ENCODE measurements at regions not wholly inside any gene's neighbourhood (a gene's known extent, or its start where the extent isn't known, plus 50 kb on each side); places are given as distances from the start of the nearest gene placed in this dataset.
A peak's percentile ranks its signal among the peaks of the same experiment; 100 is the strongest.

DNA sequence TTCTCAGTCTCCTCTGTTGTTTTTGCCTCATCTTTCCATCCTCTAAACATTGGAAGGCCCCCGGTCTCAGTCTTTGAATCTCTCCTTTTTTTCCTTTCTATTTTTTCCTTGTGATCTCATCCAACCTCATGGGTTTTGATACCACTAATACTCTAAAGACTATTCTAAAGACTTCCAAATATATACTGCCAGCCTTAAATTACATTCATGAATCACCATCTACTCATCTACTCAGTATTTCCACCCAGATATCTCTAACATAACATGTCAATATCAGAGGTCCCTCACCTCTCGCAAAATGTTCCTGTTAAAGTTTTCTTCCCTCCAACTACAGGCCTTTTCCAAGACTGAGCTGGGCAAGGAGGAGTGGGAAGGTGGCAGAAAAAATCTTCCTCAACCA lies 282.5 kb upstream of the TTC14 start (continued):
- TF ChIP-seq REST (IDR thresholded peaks at IDR 0.05; ENCODE audit: unreplicated experiment) (no peak), NANOG (IDR thresholded peaks at IDR 0.05; ENCODE audit: borderline replicate concordance) (no peak), JUNB (IDR thresholded peaks at IDR 0.05; ENCODE audit: unreplicated experiment) (no peak)

DNA sequence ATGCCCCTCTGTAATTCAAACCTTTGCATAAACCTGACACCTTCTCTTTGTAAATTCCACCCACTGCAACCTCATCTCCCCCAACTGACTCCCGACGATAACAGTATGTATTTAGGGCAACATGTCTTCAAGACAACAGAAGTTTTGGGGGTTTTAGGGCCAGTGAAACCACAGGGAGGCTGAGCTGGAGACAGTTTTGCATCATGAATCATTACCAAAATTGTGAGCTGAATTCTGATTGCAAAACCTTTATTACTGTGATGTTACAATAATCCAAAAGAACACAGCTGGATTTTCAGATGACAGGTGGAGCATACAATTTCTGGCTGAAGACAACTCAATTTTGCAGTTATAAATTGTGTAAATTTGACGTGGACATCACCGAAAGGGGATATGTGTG lies 281.3 kb upstream of the TTC14 start:
- Histone ChIP-seq H3K79me2 (replicated peaks; ENCODE audit: insufficient read depth) (no peaks in the 10 kb centered on the region), H3K4me2 (no peak overlapping the region), H3K4me1 (ENCODE audit: insufficient read depth) (no peaks in the 10 kb centered on the region), H3K9me2 (ENCODE audit: insufficient read depth) (no peaks in the 10 kb centered on the region), H3K27me3 (ENCODE audit: insufficient read depth) (no peaks in the 10 kb centered on the region), H2AFZ (peak overlapping the region; percentile 33; the same call in 1 of the 2 replicates), H3K4me3 (no peak overlapping the region), H4K20me1 (replicated peaks; ENCODE audit: insufficient read depth) (no peaks in the 10 kb centered on the region), H3K27ac (ENCODE audit: low read depth) (no peak overlapping the region), H3F3A (replicated peaks; ENCODE audit: low read depth) (no peaks in the 10 kb centered on the region), H3K36me3 (ENCODE audit: insufficient read depth) (no peaks in the 10 kb centered on the region)
- DNase-seq (ENCODE audit: low spot score) (no peak), ATAC-seq (no peak)
- no peak overlapping the region for H3K27ac Mint-ChIP-seq
- no peaks in the 10 kb centered on the region for H3K9me3 Mint-ChIP-seq
- no peaks in the 10 kb centered on the region; the same call in 2 of the 3 replicates for H3K4me1 Mint-ChIP-seq
- TF ChIP-seq REST (IDR thresholded peaks at IDR 0.05; ENCODE audit: unreplicated experiment) (no peak), JUNB (IDR thresholded peaks at IDR 0.05; ENCODE audit: unreplicated experiment) (no peak), NANOG (IDR thresholded peaks at IDR 0.05; ENCODE audit: borderline replicate concordance) (no peak), ZNF114 (CRISPR knock-in tag; IDR thresholded peaks at IDR 0.05) (no peak), ZNF331 (CRISPR knock-in tag; IDR thresholded peaks at IDR 0.05; ENCODE audit: low read depth) (no peak), EZH2 (IDR thresholded peaks at IDR 0.05; ENCODE audit: low read depth, unreplicated experiment) (no peak), CREB1 (CRISPR knock-in tag; IDR thresholded peaks at IDR 0.05; ENCODE audit: low read depth) (no peak), POLR2AphosphoS5 (IDR thresholded peaks at IDR 0.05; ENCODE audit: low read depth) (no peak), ETS1 (IDR thresholded peaks at IDR 0.05) (no peak)
- TF ChIP-seq, protein P1, sequence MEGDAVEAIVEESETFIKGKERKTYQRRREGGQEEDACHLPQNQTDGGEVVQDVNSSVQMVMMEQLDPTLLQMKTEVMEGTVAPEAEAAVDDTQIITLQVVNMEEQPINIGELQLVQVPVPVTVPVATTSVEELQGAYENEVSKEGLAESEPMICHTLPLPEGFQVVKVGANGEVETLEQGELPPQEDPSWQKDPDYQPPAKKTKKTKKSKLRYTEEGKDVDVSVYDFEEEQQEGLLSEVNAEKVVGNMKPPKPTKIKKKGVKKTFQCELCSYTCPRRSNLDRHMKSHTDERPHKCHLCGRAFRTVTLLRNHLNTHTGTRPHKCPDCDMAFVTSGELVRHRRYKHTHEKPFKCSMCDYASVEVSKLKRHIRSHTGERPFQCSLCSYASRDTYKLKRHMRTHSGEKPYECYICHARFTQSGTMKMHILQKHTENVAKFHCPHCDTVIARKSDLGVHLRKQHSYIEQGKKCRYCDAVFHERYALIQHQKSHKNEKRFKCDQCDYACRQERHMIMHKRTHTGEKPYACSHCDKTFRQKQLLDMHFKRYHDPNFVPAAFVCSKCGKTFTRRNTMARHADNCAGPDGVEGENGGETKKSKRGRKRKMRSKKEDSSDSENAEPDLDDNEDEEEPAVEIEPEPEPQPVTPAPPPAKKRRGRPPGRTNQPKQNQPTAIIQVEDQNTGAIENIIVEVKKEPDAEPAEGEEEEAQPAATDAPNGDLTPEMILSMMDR (conservative IDR thresholded peaks at IDR 0.05; ENCODE audit: low read depth in 2 of 2): no peak
- H3K36me3 Mint-ChIP-seq (ENCODE audit: low read depth): no peaks in the 10 kb centered on the region
- H3K4me3 Mint-ChIP-seq: no peak overlapping the region
- peaks cover 2% of the 10 kb centered on the region for H3K27me3 Mint-ChIP-seq (ENCODE audit: insufficient read depth, low read depth, poor library complexity)

All from GM23338 (cell line).